Peyer's patch (tissue), 4 donors: ENCODE measurements at regions not wholly inside any gene's neighbourhood (a gene's known extent, or its start where the extent isn't known, plus 50 kb on each side); places are given as distances from the start of the nearest gene placed in this dataset.
A peak's percentile ranks its signal among the peaks of the same experiment; 100 is the strongest.

ENCODE experiments used
- DNase-seq, 3 donors: peaks; one replicate each; pipeline ENCODE4 v3.0.0-alpha.2; 2017 to 2019
- H3K27ac ChIP-seq, 4 donors: fragments of 200-600 bp; sonication (generic); one replicate each; pipeline ENCODE4 v1.5.1; 2016 to 2019
- H3K27me3 ChIP-seq, 2 donors: fragments of 200-600 bp; sonication (generic); one replicate each; pipeline ENCODE4 v1.5.1; 2019
- H3K36me3 ChIP-seq, 3 donors: fragments of 200-600 bp; sonication (generic); one replicate each; pipeline ENCODE4 v1.5.1; 2016 to 2019
- H3K4me1 ChIP-seq, 4 donors: fragments of 200-600 bp; sonication (generic); one replicate each; pipeline ENCODE4 v1.5.1; 2016 to 2019
- H3K4me3 ChIP-seq, 4 donors: fragments of 200-600 bp; sonication (generic); 1 replicate in 3 of 4; 2 replicates in 1 of 4; pipeline ENCODE4 v1.5.1; 2016 to 2019; ENCODE audit warnings: mild to moderate bottlenecking in 1 of 4
- H3K9me3 ChIP-seq, 4 donors: fragments of 200-600 bp; sonication (generic); one replicate each; pipeline ENCODE4 v1.5.1; 2016 to 2019; ENCODE audit warnings: mild to moderate bottlenecking in 1 of 4
- POLR2A ChIP-seq, 2 donors: fragments of 450-650 bp; IDR thresholded peaks; one replicate each; pipeline ENCODE4 v1.5.1; 2017; ENCODE audit warnings: antibody characterized with exemption in 2 of 2, mild to moderate bottlenecking in 2 of 2, moderate library complexity in 2 of 2
- TF ChIP-seq, protein P1 (sequence below), 6 experiments: fragments of 450-650 bp in 4 of 6; fragments of 200-600 bp in 2 of 6; sonication (generic) in 1 of 6; IDR thresholded peaks; one replicate each; pipeline ENCODE4 v1.5.1; 2017 to 2019; ENCODE audit warnings: antibody characterized with exemption in 6 of 6, mild to moderate bottlenecking in 3 of 6, moderate library complexity in 1 of 6

DNA sequence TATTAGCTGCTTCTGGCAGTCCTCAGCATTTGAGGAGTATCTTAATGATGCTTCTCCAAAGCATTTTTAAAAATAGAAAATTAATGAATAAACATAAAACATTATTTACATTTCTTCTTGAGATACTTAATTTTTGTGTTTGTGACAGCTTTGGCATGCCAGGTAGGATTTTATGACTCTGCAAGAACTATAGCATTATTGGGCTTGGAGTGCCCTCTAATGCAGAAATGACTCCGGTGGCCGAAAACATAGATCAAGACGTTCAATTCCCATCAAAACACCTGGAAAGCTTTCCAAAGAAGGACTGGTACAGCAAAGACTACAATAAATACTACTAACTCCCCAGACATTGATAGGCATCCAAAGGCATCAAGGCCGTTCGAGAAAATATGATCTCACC, 366.4 kb upstream of the CXADR start:
- TF ChIP-seq, protein P1, sequence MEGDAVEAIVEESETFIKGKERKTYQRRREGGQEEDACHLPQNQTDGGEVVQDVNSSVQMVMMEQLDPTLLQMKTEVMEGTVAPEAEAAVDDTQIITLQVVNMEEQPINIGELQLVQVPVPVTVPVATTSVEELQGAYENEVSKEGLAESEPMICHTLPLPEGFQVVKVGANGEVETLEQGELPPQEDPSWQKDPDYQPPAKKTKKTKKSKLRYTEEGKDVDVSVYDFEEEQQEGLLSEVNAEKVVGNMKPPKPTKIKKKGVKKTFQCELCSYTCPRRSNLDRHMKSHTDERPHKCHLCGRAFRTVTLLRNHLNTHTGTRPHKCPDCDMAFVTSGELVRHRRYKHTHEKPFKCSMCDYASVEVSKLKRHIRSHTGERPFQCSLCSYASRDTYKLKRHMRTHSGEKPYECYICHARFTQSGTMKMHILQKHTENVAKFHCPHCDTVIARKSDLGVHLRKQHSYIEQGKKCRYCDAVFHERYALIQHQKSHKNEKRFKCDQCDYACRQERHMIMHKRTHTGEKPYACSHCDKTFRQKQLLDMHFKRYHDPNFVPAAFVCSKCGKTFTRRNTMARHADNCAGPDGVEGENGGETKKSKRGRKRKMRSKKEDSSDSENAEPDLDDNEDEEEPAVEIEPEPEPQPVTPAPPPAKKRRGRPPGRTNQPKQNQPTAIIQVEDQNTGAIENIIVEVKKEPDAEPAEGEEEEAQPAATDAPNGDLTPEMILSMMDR (IDR thresholded peaks at IDR 0.05) = peak in 2 of 6 experiments; percentile 14 to 34
- TF ChIP-seq POLR2A (IDR thresholded peaks at IDR 0.05) = no peak
- Histone ChIP-seq H3K27me3 (no peaks in the 10 kb centered on the region), H3K36me3 (no peaks in the 10 kb centered on the region), H3K4me1 (no peaks in the 10 kb centered on the region), H3K9me3 (no peaks in the 10 kb centered on the region), H3K27ac (no peak overlapping the region), H3K4me3 (no peak overlapping the region)
- no peak for DNase-seq

- Histone ChIP-seq H3K27me3 (no peaks in the 10 kb centered on the region), H3K27ac (no peak overlapping the region), H3K4me3 (no peak overlapping the region), H3K9me3 (no peaks in the 10 kb centered on the region), H3K4me1 (no peaks in the 10 kb centered on the region), H3K36me3 (no peaks in the 10 kb centered on the region)
- DNase-seq = no peak
- TF ChIP-seq, protein P1 (IDR thresholded peaks at IDR 0.05) = no peak
- no peak for TF ChIP-seq POLR2A (IDR thresholded peaks at IDR 0.05)
These were observed 353.1 kb upstream of the CXADR start for GRCh38 chr21:17159697-17160096.

- TF ChIP-seq POLR2A (IDR thresholded peaks at IDR 0.05) = no peak
- TF ChIP-seq, protein P1 (IDR thresholded peaks at IDR 0.05) = no peak
- DNase-seq = no peak
- Histone ChIP-seq H3K27me3 (no peaks in the 10 kb centered on the region), H3K36me3 (no peaks in the 10 kb centered on the region), H3K27ac (no peak overlapping the region), H3K4me1 (no peaks in the 10 kb centered on the region), H3K4me3 (no peak overlapping the region), H3K9me3 (peaks cover 0 to 2% (median 0%) of the 10 kb centered on the region in 4 donors)
These were observed 327.2 kb upstream of the CXADR start for GRCh38 chr21:17185674-17186073.

DNA sequence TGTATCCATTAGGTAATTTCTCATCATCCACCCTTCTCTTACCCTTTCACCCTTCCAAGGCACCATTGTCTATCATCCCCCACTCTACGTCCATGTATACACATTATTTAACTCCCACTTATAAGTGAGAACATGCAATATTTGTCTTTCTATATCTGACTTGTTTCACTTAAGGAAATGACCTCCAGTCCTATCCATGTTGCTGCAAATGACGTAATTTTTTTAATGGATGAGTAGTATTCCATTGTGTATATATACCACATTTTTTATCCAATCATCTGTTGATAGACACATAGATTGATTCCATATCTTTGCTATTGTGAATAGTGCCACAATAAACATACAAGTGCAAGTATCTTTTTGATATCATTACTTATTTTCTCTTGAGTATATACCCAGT, 322.9 kb upstream of the CXADR start:
- peaks cover 0 to 6% (median 0%) of the 10 kb centered on the region in 4 donors for H3K9me3 ChIP-seq
- DNase-seq = no peak
- no peaks in the 10 kb centered on the region for H3K27me3 ChIP-seq
- H3K36me3 ChIP-seq = no peaks in the 10 kb centered on the region
- H3K4me3 ChIP-seq = no peak overlapping the region
- no peak for TF ChIP-seq POLR2A (IDR thresholded peaks at IDR 0.05)
- TF ChIP-seq, protein P1 (IDR thresholded peaks at IDR 0.05) = no peak
- no peaks in the 10 kb centered on the region for H3K4me1 ChIP-seq
- no peak overlapping the region for H3K27ac ChIP-seq

DNA sequence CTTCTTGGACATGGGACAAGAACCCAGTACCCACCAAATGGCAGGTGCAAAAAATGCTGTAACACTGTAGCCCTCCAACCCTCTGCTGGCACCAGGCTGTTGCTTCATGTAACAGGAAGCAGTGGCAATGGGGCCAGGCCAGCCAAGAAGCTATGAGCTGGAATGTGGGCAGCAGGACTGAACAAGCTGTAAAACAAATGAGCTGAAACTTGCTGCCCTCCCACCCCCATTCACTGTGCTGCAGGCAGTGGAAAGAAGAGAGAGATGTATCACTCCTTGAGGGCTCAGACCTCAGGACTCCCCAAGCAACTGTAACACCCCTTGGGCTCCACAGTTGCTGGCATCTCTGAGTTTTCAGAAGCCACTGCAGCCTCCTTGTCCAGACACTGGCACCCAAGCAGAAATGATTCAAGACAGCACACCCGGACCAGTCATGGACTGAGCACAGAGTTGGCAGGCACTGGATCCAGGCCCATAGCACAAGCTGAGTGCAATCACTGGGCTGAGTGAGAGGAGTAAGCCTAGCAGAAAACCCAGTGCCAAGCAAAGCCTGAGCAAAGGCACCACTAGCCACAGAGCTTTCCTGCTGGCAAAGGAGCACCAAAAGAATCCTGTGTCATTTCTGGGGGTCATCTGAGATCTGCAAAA, 321.4 kb upstream of the CXADR start:
- no peak for DNase-seq
- H3K36me3 ChIP-seq = no peaks in the 10 kb centered on the region
- H3K9me3 ChIP-seq = peaks cover 0 to 6% (median 0%) of the 10 kb centered on the region in 4 donors
- no peaks in the 10 kb centered on the region for H3K27me3 ChIP-seq
- no peaks in the 10 kb centered on the region for H3K4me1 ChIP-seq
- no peak overlapping the region for H3K4me3 ChIP-seq
- no peak overlapping the region for H3K27ac ChIP-seq
- no peak for TF ChIP-seq POLR2A (IDR thresholded peaks at IDR 0.05)
- TF ChIP-seq, protein P1 (IDR thresholded peaks at IDR 0.05) = no peak
